GM19372 (cell line): ENCODE measurements at regions not wholly inside any gene's neighbourhood (a gene's known extent, or its start where the extent isn't known, plus 50 kb on each side); places are given as distances from the start of the nearest gene placed in this dataset.
"Not testable (repeated sequence)": the region's sequence is repeated elsewhere in the genome, so short reads cannot be mapped to it uniquely, and the experiment has no call there.

Experiments
- ATAC-seq: cut with Tn5 transposase; IDR thresholded peaks from one replicate; pipeline ENCODE4 v1.9.1; 2021; ENCODE audit warnings: mild to moderate bottlenecking, low read depth, moderate library complexity; ENCODE audit not compliant: unreplicated experiment

DNA sequence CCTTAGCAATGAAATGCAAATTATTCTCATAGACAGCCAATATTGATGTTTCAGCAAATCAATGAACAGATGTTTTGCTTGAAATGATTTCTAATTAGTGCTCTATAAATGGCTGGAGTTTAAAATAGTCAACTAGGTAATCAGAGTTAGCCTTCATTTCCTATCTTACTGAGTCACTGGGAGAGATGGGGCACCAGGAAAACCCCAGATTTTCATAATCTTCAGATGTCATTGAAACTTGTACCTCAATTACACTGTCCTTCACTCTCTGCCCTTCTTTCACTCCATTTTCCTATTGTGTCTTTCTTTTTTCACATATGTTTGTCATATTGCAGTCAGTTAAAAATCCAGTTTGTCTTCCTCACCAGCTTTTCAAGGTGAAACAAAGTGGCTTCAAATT, 92.7 kb downstream of the C12orf75 start:
- ATAC-seq, result no peak

DNA sequence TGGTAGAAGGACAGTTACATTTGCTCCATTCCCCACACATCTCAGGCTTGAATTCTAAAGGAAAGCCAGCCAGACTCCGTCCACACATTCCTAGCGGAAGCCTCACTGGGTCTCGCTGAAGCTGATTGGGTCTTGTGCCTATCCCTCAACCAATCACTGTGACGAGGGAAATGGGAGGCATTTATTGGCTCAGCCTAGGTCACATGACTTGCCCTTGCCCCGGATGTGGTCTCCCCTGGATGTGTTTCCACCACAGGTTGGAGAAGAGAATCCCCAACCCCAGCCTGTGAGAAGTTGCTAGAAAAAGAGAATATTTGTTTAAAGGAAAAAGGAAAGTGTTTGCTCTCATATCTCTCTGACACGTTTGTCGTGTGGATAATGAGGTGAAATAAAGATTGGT, 93.4 kb downstream of the C12orf75 start:
- no peak for ATAC-seq

DNA sequence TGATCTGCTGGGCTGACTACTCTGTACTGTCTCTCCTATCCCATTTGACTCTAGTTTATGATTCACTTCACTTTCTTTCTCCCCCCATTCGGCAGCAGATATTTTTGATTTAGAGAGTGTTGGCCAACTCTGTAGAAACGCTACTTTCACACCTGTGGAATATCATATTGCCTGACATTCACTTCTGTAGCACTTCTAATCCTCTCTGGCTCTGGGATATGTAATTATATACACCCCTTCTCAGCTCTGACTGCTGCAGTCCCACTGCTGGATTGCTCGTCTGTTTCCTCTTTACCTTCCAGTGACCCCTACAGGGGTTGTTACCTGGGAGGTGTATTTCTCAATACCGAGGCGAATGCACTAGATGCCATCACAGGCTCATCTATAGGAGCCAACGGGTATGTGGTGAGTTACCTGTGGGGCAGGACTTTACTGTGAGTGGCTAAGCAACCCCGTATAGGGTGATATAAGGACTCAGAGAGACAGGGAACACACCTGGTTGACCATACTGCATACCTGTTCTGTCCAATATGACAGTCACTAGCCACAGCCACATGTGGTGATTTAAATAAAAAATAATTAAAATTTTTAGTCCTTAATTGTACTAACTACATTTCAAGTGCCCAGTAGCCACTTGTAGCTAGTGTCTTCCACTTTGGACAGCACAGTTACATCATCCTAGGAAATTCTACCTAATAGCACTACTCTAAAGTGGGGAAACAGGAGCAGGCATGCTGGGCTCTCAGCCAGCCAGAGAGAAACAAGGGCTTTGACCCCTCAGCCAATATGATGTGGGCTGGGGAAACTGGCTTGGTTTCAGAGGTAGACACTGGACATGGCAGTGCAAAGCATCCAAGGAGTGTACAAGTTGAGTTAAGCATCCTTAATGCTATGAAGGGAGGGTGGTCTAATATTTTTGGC, 95.0 kb downstream of the C12orf75 start:
- no peak for ATAC-seq

DNA sequence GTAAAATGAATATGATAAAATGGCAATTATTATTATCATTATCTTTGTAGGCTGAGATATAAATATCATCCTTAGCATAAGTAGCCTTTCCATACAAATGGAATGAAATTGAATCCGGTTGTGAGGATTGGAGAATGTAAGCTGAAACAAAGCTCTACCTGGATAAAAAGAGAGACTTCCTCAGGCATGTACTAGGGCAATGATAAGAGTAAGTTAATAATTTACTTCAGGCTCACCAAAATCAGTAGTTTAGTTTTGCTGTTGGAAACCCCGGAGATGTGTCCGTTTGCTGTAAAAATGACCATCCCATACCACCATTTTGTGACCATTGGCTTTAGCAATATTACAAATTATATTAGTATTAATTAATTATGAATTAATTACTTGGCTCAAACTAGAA, 96.3 kb downstream of the C12orf75 start:
- ATAC-seq, result no peak

DNA sequence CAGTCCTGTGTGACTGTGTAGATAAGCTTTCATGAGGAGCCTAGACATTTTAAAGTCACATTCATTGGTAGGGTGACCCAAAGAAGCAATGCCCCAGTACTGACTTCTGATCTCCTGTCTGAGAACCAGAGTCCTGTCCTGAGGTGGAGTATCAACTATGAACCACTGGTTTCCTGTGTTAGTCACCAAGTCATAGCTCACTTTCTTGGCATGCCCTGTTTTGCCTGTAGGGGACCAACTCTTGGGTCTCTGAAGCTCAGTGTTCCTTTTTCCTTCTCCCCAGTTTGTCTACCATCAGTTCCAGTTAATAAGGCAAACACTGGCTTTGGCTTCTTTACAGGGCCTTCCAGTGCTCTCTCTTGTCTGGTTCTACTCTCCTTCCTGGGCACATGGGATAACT, 97.4 kb downstream of the C12orf75 start:
- no peak for ATAC-seq

DNA sequence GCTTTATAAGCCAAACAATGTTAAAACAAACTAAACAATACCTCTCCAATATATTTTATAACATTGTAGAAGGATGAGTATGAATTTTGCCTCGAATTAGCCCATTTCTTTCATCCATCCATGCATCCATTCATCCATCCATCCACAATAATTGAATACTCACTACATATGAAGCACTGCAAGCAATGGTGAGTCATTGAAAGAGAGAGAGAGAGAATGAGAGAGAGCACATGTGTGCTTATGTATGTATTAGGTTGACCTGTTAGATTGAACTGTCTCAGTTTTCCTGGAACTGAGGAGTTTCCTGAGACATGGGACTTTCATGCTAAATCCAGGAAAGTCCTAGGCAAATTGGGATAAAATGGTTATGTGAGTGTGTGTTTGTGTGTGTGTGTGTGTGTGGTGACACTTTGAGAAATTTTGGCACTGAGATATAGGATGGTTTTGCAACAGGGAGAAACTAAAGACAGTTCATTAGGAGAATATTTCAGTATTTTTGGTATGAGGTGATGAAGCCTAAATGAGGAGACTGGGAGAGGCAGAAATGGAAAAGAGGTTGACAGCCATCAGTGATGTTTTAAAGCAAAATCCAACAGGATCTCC, 98.4 kb downstream of the C12orf75 start:
- no peak for ATAC-seq

DNA sequence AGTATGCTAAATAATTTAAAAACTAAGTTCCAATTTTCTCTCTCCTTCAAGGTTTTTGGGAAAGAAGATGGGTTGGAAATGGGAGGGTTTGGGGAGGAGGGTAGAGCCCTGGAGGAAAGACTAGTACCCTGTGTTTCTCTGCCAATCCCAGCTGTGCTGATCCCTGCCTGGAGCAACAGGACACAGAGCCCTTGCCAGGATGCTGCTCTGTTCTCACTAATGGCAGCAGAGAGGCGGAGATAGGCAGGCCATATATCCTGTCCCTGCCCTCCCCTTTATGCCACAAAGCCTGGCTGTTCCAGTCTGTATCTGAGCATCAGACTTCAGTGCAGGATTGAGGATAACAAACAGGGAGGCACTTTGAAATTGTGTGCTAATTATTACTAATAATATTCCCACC, 99.0 kb downstream of the C12orf75 start:
- no peak for ATAC-seq

DNA sequence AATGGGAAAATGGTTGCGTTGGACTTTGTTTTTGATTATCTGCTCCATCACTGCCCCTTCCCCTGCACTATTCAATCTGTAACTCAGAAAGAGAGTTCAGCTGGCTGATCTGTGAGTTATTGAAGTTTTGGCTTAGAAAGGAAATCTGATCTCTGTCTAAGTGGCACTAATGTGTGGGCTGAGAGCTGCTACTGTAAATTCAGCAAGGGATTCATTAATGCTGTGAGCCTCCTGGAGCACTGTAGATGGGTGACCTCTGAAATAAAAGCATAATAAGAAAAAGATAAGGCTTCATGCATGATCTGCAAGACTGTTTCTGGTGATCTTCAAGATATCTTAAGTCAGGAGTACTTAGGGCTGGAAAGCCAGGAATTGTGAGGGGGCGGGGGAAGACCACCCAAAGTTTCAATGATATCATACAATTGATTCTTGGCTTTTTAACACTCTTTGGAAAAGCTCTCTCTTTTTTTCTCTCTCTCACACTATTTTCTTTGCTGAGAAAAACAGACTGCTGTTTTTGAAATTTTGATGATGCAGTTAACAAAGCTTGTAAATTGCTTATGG, 101.1 kb downstream of the C12orf75 start:
- ATAC-seq, result no peak

DNA sequence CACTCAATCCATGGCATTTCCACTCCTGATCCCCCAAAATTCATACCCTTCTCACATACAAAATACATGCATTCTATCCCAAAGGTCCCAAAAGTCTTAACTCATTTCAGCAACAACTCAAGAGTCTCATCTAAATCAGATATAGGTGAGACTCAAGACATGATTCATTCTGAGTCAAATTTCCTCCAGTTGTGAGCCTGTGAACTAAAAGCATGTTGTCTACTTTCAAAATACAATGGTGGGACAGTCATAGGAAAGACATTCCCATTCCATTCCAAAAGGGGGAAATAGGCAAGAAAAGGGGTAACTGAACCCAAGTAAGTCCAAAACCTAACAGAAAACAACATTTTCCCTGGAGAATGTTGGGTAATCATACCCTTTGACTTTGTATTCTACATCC, 103.3 kb downstream of the C12orf75 start:
- ATAC-seq, result no peak

DNA sequence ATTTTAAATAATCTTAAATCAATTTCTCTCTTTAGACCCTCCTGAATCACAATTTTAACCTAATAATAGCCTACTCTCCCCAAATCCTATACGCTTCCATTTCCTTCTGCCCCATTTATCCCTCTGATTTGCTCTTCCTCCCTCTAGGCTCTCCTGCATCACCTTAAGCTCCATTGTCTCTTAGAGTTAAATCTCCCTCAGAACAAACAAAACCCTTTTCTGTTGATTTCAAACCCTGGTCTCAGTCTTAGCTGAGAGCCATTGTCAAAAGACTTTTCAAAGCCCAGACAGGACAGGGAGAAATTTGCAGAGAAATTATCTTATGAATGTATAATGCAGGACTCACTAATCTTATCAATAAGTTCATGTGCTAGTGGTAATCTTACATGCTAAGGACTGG, 106.1 kb downstream of the C12orf75 start:
- ATAC-seq, result no peak

DNA sequence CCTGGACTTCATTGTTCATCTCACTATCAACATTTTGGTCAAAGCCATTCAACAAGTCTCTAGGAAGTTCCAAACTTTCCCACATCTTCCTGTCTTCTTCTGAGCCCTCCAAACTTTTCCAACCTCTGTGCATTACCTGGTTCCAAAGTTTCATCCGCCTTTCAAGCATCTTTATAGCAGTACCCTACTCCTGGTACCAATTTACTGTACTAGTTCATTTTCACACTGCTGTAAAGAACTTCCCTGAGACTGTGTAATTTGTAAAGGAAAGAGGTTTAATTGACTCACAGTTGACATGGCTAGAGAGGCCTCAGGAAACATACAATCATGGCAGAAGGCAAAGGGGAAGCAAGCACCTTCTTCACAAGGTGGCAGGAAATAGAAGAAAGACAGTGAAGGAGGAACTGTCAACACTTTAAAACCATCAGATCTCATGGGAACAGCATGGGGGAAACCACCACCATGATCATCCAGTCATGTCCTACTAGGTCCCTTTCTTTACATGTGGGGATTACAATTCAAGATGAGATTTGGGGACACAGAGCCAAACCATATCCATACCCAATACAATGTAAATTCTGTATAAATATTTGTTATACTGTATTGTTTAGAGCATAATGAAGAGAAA, 109.7 kb downstream of the C12orf75 start:
- ATAC-seq, result no peak

DNA sequence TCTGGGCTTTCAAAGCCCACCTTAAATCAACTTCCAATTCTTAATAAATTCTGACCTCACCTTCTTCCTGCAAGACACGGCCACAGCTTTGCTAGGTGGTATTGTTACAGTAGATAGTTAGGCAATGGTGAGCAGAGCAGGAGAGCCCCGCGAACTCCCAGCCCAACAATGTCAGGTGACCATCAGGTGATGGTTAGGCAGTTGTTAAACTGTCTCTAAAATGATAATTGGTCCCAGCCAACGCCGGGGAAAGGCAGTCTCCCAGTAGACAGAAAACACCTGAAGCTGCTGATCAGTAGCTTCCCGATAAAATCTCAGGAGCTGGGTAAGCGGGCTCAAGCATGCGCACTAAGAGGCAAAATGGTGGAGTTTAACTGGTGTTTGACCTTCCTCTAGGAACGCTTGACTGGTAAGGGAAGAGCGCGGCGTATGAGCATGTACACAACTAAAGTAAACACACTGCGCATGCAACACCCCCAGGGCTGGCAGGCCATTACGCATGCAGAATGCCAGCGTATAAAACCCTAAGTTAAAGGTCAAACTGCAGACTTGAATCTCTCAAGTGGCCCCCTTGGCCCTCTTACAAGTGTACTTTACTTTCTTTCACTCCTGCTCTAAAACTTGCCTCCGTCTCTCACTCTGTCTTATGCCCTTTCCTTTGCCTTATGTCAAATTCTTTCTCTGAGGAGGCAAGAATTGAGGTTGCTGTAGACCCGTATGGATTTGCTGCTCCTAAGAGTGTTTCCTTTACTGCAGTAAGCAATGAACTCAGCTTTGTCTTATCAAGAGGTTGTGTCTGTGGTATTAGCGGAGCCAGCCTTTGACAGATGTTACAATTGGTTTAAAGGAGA, 113.5 kb downstream of the C12orf75 start:
- no peak for ATAC-seq

DNA sequence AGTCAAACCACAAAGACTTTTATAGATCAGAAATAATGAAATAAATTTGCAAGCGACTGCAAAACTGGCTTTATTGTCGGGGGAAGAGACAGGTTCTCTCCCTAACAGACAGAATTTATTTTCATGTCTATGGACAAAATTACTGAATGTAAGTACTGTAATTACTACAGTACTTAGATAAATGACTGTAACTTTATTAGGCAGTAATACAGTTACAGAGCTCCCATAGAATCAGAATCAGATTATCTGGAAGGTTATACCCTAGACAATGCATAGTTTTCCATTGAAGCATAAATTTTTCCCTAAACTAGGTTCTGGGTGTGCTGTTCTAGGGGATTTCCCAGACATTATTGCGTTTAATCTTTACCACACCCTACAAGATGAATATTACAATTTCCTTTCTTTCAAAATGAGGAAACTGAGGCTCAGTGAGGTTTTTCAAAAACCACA, 114.2 kb downstream of the C12orf75 start:
- no peak for ATAC-seq

DNA sequence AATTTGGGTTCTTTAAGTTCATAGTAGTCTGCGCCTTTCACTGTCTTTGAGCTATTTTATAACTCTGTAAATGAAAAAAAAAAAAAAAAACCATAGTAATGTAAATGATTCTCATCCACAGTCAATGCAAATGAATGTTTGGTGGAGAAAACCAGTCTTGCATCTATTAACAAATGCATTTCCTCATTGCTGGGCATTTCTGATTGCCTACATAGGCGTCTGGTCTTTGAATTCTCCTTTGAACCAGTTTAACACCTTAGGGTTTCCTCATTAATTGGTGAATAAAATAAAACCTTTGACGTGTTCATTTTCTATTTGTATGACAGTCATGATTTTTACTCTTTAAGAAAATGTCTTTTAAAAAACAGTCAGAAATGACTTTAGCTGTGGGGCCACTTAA, 114.8 kb downstream of the C12orf75 start:
- ATAC-seq, result no peak

DNA sequence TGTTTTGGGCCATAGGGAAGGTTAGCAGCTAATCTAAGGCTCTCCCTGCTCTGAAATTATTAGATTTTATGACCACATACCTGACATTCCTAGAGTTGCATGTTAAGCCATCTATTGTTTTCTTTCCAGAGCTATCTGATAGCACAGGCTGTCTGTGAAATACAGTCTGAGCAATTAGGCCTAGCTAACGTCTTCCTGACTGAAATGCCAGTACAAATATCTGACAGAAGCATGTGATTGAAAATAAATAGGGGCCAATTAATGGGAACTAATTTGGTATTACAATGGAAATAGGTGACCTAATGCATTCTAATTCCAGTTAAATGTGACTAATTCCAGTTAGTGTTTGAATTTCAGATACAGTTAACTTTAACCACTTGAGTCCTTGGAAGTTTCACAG, 115.2 kb downstream of the C12orf75 start:
- no peak for ATAC-seq

DNA sequence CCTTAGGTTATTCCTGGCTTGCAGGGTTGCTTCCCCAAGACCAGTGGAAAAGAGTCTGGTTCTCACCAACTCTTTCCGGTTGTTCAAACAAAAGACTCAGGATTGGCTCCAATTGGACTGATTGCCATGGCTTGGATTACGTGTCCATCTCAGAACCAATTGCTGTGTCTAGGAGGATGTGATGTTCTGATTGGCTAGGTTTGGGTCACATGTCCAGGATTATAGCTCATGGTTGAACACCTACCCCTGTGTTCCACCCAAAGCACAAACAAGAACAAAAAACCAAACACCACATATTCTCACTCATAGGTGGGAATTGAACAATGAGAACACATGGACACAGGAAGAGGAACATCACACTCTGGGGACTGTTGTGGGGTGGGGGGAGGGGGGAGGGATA, 116.0 kb downstream of the C12orf75 start:
- not testable (repeated sequence) for ATAC-seq

DNA sequence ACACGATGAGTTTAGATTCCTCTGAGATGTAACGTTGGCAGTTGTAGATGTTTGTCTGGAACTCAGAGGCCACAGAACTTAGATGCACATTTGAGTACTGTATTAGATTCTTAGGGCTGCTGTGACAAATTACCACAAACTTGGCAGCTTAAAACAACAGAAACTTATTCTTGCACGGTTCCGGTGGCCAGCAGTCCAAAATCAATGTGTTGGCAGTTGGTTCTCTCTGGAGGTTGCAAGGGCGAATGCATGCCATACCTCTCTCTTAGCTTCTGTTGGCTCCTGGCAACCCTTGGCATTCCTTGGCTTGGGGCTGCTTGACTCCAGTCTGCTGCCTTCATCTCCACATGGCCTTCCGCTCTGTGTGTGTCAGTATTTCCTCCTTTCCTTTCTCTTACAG, 118.9 kb downstream of the C12orf75 start:
- no peak for ATAC-seq

DNA sequence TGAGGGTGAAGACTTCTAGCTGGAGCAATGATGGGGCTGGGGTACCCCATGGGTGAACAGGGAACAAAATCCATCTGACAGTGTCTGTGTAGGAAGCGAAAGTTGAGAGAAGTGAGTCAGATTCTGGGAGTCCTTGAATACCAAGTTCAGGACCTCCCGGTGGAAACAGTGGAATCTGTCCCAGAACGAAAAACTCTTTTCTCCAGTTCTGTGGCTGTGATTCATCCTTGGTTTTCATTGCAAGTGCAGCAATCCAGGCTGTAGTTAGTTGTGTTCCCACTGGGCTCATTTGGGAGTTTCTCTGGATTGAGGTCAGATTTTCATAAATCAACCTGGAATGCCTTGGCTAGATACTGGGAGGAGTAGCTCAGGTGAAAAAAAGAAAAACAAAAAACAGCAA, 120.7 kb downstream of the C12orf75 start:
- no peak for ATAC-seq

DNA sequence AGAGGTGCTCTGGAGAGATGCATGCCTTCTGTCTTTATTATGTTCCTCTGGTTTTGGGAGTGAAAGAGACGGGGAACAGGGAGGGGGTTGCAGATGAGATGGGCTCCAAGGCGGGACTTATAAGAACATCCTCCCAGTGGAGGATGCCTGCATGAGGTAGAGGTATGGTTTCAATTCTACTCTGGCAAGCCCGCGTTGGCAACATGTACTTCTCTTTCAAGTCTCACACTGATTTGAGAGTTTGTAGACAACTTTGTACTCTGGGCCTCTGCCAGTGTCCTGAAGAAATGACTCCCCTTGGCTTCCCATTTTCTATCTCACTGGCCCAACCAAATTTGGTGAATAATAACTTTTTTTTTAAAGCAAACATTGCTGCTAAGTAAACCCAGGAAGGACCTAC, 121.3 kb downstream of the C12orf75 start:
- ATAC-seq, result no peak

DNA sequence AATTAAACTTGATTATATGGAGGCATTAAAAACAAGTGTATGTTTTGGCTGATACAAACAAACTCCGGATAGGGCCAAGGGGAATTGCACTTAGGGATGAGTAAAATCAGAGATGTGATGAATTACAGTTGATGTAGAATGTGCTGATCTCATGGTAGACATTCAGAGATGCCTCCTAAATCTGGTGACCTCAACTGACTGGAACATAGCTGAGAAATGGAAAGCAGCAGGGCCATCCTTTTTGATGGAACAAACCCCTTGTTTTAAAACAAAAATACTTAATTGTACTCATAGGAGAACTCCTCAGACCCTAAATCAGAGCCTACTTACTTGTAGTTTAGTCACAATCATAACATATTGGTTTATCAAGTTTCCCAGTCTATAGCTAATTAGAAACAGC, 122.8 kb downstream of the C12orf75 start:
- ATAC-seq, result no peak
